CD14-positive monocyte (primary cell): ENCODE measurements at regions not wholly inside any gene's neighbourhood (a gene's known extent, or its start where the extent isn't known, plus 50 kb on each side); places are given as distances from the start of the nearest gene placed in this dataset.

Source experiments
- DNase-seq, 3 donors: peaks; one replicate each; pipeline ENCODE4 v3.0.0-alpha.2; 2011 to 2022
- H2AFZ ChIP-seq: 2 replicates; pipeline ENCODE4 v1.6.0; 2012; ENCODE audit warnings: mild to moderate bottlenecking, low read depth, low read length, inconsistent platforms; ENCODE audit not compliant: insufficient read depth, poor library complexity, severe bottlenecking
- H3K27ac ChIP-seq, 2 donors: 1 replicate in 1 of 2; 2 replicates in 1 of 2; pipeline ENCODE4 v1.5.1; 2012 to 2013; ENCODE audit warnings: low read length in 2 of 2, control low read depth in 1 of 2, inconsistent platforms in 1 of 2, low read depth in 1 of 2, mild to moderate bottlenecking in 1 of 2
- H3K27me3 ChIP-seq, 2 donors: one replicate each; pipeline versions ENCODE4 v1.6.0 to v1.6.1; 2011 to 2013; ENCODE audit warnings: low read length in 2 of 2; ENCODE audit not compliant: control insufficient read depth in 2 of 2, insufficient read depth in 2 of 2
- H3K36me3 ChIP-seq, 2 donors: replicated peaks in 1 of 2; 1 replicate in 1 of 2; 2 replicates in 1 of 2; pipeline versions ENCODE4 v1.5.1 to v1.6.1; 2012 to 2013; ENCODE audit warnings: low read length in 2 of 2, control low read depth in 1 of 2, inconsistent platforms in 1 of 2, mild to moderate bottlenecking in 1 of 2; ENCODE audit not compliant: insufficient read depth in 2 of 2, control insufficient read depth in 1 of 2
- H3K4me1 ChIP-seq, 2 donors: 1 replicate in 1 of 2; 2 replicates in 1 of 2; pipeline versions ENCODE4 v1.5.1 to v1.6.1; 2012 to 2013; ENCODE audit warnings: low read length in 2 of 2, control low read depth in 1 of 2, inconsistent platforms in 1 of 2, mild to moderate bottlenecking in 1 of 2, moderate library complexity in 1 of 2; ENCODE audit not compliant: insufficient read depth in 2 of 2, control insufficient read depth in 1 of 2
- H3K4me2 ChIP-seq: replicated peaks from 2 replicates; pipeline ENCODE3; 2012; ENCODE audit warnings: low read length, moderate library complexity, mild to moderate bottlenecking; ENCODE audit not compliant: poor library complexity, severe bottlenecking; ENCODE audit errors: extremely low read depth
- H3K4me3 ChIP-seq, 3 experiments: fragments of 200-600 bp in 1 of 3; sonication (generic) in 1 of 3; replicated peaks in 1 of 3; 1 replicate in 2 of 3; 2 replicates in 1 of 3; pipeline ENCODE4 v1.5.1; 2011 to 2013; ENCODE audit warnings: low read length in 3 of 3, mild to moderate bottlenecking in 3 of 3, control low read depth in 2 of 3, low read depth in 2 of 3, inconsistent platforms in 1 of 3, moderate library complexity in 1 of 3
- H3K79me2 ChIP-seq: 2 replicates; pipeline ENCODE4 v1.6.0; 2012; ENCODE audit warnings: mild to moderate bottlenecking, control low read depth, inconsistent platforms, low read length, moderate library complexity; ENCODE audit not compliant: insufficient read depth
- H3K9ac ChIP-seq: 2 replicates; pipeline ENCODE4 v1.6.0; 2017; ENCODE audit warnings: low read length, mild to moderate bottlenecking; ENCODE audit not compliant: insufficient read depth, poor library complexity, severe bottlenecking
- H3K9me3 ChIP-seq, 2 donors: replicated peaks in 1 of 2; 1 replicate in 1 of 2; 2 replicates in 1 of 2; pipeline versions ENCODE4 v1.5.1 to v1.6.1; 2012 to 2013; ENCODE audit warnings: low read length in 2 of 2, control low read depth in 1 of 2; ENCODE audit not compliant: control insufficient read depth in 1 of 2, insufficient read depth in 1 of 2
- H4K20me1 ChIP-seq: 2 replicates; pipeline ENCODE4 v1.6.0; 2012; ENCODE audit warnings: mild to moderate bottlenecking, low read length, control low read depth, moderate library complexity; ENCODE audit not compliant: insufficient read depth
- H3K27ac Mint-ChIP-seq, 7 donors: one replicate each; pipeline ENCODE4 v1.8.0; 2020; ENCODE audit warnings: mild to moderate bottlenecking in 7 of 7, mixed read lengths in 7 of 7, moderate library complexity in 6 of 7, inconsistent platforms in 2 of 7
- H3K27me3 Mint-ChIP-seq, 3 donors: one replicate each; pipeline ENCODE4 v1.8.0; 2021 to 2022; ENCODE audit warnings: low read depth in 3 of 3, mild to moderate bottlenecking in 3 of 3, mixed read lengths in 3 of 3, moderate library complexity in 3 of 3, inconsistent platforms in 1 of 3
- H3K36me3 Mint-ChIP-seq, 2 donors: one replicate each; pipeline ENCODE4 v1.8.0; 2020; ENCODE audit warnings: mixed read lengths in 2 of 2, inconsistent platforms in 1 of 2, mild to moderate bottlenecking in 1 of 2
- H3K4me1 Mint-ChIP-seq: one replicate; pipeline ENCODE4 v1.8.0; 2020; ENCODE audit warnings: mild to moderate bottlenecking, mixed read lengths
- H3K4me3 Mint-ChIP-seq, 2 donors: one replicate each; pipeline ENCODE4 v1.8.0; 2020; ENCODE audit warnings: mild to moderate bottlenecking in 2 of 2, mixed read lengths in 2 of 2, moderate library complexity in 1 of 2
- H3K9me3 Mint-ChIP-seq, 7 donors: one replicate each; pipeline ENCODE4 v1.8.0; 2020 to 2022; ENCODE audit warnings: mixed read lengths in 7 of 7, mild to moderate bottlenecking in 6 of 7, moderate library complexity in 6 of 7, inconsistent platforms in 2 of 7
- WGBS: methylation state at CpG from one replicate; pipeline ENCODE4 v1.1.5; 2013; ENCODE audit warnings: missing lambda C conversion rate; ENCODE audit not compliant: insufficient coverage; 5-methylcytosine and 5-hydroxymethylcytosine counted together
- intact Hi-C, 2 donors: fragments of 100-400 bp; cut with micrococcal nuclease; formaldehyde crosslinking; loops; one replicate each; pipeline versions ENCODE4 v1.15.0 to v1.15.1; 2023
- TF ChIP-seq, protein P1 (sequence below): fragments of 200-600 bp; IDR thresholded peaks from one replicate; pipeline ENCODE4 v1.8.0; 2022; ENCODE audit warnings: antibody characterized with exemption, mild to moderate bottlenecking

DNA sequence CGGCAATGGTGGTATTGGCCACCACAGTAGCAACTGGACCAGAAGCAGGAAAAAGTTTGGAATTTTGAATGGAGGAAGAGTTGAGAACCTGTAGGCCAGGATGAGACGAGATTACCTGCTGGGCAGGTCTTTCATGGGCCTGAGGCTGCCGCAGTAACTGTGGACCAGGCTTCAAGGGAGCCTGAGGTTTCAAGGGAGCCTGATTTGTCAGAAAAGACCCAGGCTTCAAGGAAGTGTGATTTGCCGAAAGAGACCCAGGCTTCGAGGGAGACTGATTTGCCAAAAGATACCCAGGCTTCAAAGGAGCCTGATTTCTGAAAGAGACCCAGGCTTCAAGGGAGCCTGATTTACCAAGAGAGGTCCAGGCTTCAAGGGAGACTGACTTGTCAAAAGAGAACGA, 66.6 kb upstream of the ARL4D start:
- Mint-ChIP-seq H3K4me3 (no peak overlapping the region), H3K4me1 (peaks cover 14% of the 10 kb centered on the region), H3K27ac (no peak overlapping the region), H3K27me3 (peaks cover 0 to 3% (median 2%) of the 10 kb centered on the region in 3 donors), H3K36me3 (no peaks in the 10 kb centered on the region), H3K9me3 (no peaks in the 10 kb centered on the region)
- H3K4me1 ChIP-seq: peaks cover 13 to 16% of the 10 kb centered on the region in 2 donors
- no peak overlapping the region for H3K9ac ChIP-seq
- no peak overlapping the region for H2AFZ ChIP-seq
- no peak for DNase-seq
- no peak overlapping the region for H3K4me3 ChIP-seq
- no peaks in the 10 kb centered on the region for H3K9me3 ChIP-seq
- H3K79me2 ChIP-seq: no peaks in the 10 kb centered on the region
- no peak overlapping the region for H3K27ac ChIP-seq
- H3K27me3 ChIP-seq: no peaks in the 10 kb centered on the region
- TF ChIP-seq, protein P1, sequence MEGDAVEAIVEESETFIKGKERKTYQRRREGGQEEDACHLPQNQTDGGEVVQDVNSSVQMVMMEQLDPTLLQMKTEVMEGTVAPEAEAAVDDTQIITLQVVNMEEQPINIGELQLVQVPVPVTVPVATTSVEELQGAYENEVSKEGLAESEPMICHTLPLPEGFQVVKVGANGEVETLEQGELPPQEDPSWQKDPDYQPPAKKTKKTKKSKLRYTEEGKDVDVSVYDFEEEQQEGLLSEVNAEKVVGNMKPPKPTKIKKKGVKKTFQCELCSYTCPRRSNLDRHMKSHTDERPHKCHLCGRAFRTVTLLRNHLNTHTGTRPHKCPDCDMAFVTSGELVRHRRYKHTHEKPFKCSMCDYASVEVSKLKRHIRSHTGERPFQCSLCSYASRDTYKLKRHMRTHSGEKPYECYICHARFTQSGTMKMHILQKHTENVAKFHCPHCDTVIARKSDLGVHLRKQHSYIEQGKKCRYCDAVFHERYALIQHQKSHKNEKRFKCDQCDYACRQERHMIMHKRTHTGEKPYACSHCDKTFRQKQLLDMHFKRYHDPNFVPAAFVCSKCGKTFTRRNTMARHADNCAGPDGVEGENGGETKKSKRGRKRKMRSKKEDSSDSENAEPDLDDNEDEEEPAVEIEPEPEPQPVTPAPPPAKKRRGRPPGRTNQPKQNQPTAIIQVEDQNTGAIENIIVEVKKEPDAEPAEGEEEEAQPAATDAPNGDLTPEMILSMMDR: no peak
- H3K36me3 ChIP-seq: no peaks in the 10 kb centered on the region
- H4K20me1 ChIP-seq: no peaks in the 10 kb centered on the region
- intact Hi-C loops: no loop called here
- no peak overlapping the region for H3K4me2 ChIP-seq
- WGBS: 97% methylated on average over 6 of the region's 6 CpGs

DNA sequence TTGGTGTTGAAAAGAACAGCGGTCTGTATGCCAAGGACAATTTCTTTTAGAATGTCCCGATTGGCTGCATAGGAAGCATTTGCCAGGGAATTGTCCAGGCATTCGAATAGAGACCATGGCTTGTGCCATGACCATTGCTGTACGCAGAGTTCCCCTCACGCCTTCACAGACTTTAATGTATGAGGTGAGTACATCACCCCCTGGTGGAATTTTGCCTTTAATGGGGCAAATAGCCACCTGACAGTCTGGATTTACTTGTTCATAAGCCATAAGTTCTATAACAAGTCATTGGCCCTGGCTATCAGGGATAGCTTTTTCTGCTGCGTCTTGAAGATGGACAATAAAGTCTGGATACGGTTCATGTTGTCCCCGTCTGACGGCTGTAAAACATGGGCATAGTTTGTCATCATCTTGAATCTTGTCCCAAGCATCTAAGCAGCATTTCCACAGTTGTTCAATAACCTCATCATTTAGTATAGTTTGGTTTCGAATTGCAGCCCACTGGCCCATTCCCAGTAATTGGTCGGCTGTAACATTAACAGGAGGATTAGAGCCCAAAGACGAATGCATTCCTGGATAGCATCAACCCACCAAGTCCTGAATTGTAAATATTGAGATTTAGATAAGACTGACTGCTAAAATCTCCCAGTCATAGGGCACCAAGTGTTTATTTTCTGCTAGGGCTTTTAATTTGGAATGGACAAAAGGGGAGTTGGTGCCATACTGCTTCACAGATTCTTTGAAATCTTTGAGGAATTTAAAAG, 67.7 kb upstream of the ARL4D start:
- H3K79me2 ChIP-seq: no peaks in the 10 kb centered on the region
- intact Hi-C loops: no loop called here
- H3K4me3 ChIP-seq: no peak overlapping the region

More for the DNA sequence above, 67.7 kb upstream of the ARL4D start:
- no peak overlapping the region for H3K27ac ChIP-seq
- H3K4me1 Mint-ChIP-seq: peaks cover 17% of the 10 kb centered on the region
- no peak overlapping the region for H3K9ac ChIP-seq
- TF ChIP-seq, protein P1: no peak
- H2AFZ ChIP-seq: no peak overlapping the region
- 82% methylated on average over 5 of the region's 12 CpGs for WGBS
- no peaks in the 10 kb centered on the region for H3K9me3 Mint-ChIP-seq
- no peaks in the 10 kb centered on the region for H3K27me3 ChIP-seq
- H4K20me1 ChIP-seq: no peaks in the 10 kb centered on the region
- peaks cover 13 to 16% of the 10 kb centered on the region in 2 donors for H3K4me1 ChIP-seq
- no peaks in the 10 kb centered on the region for H3K36me3 ChIP-seq
- H3K4me2 ChIP-seq: no peak overlapping the region
- H3K4me3 Mint-ChIP-seq: no peak overlapping the region
- no peak overlapping the region for H3K27ac Mint-ChIP-seq
- DNase-seq: no peak
- H3K36me3 Mint-ChIP-seq: no peaks in the 10 kb centered on the region
- H3K27me3 Mint-ChIP-seq: peaks cover 2 to 5% (median 3%) of the 10 kb centered on the region in 3 donors
- H3K9me3 ChIP-seq: no peaks in the 10 kb centered on the region
